Cerebellar nuclear complex (tissue), 1 donor: ENCODE measurements at regions not wholly inside any gene's neighbourhood (a gene's known extent, or its start where the extent isn't known, plus 50 kb on each side); places are given as distances from the start of the nearest gene placed in this dataset.

ENCODE experiments used
- DNase-seq, 2 experiments: peaks; one replicate each; lab custom pipeline; 2025; lab: John Stamatoyannopoulos, UW

- DNase-seq = no peak
Observed at GRCh38 chr4:13126976-13127910, 356.9 kb downstream of the RAB28 start.

- DNase-seq = no peak
Observed at GRCh38 chr4:13118633-13119032, 365.5 kb downstream of the RAB28 start.

- no peak for DNase-seq
Observed at GRCh38 chr4:13117185-13117584, 367.0 kb downstream of the RAB28 start.

- no peak for DNase-seq
Observed at GRCh38 chr4:13112030-13112429, 372.1 kb downstream of the RAB28 start.

GRCh38 chr4:13109536-13109935 lies 374.6 kb downstream of the RAB28 start:
- no peak for DNase-seq

- no peak for DNase-seq
Observed at GRCh38 chr4:13108096-13108495, 376.0 kb downstream of the RAB28 start.

- DNase-seq = no peak
Observed at GRCh38 chr4:13103382-13104015, 380.6 kb downstream of the RAB28 start.

- no peak for DNase-seq
Observed at GRCh38 chr4:13102092-13102742, 381.9 kb downstream of the RAB28 start.

GRCh38 chr4:13097971-13098370 lies 386.2 kb downstream of the RAB28 start:
- no peak for DNase-seq

GRCh38 chr4:13095722-13096121 lies 388.4 kb downstream of the RAB28 start:
- DNase-seq = no peak

- no peak for DNase-seq
Observed at GRCh38 chr4:13093170-13093569, 391.0 kb downstream of the RAB28 start.

- DNase-seq = no peak
Observed at GRCh38 chr4:13092702-13093101, 391.4 kb downstream of the RAB28 start.

- DNase-seq = no peak
Observed at GRCh38 chr4:13089659-13089998, 394.5 kb downstream of the RAB28 start.

GRCh38 chr4:13088726-13089658 lies 395.1 kb downstream of the RAB28 start:
- DNase-seq = no peak

- no peak for DNase-seq
Observed at GRCh38 chr4:13087041-13087440, 397.1 kb downstream of the RAB28 start.

- DNase-seq = no peak
Observed at GRCh38 chr4:13084210-13084609, 399.9 kb downstream of the RAB28 start.

GRCh38 chr4:13081830-13082229 lies 402.3 kb downstream of the RAB28 start:
- no peak for DNase-seq

GRCh38 chr4:13067077-13067476 lies 417.1 kb downstream of the RAB28 start:
- no peak for DNase-seq

GRCh38 chr4:13059019-13059418 lies 425.1 kb downstream of the RAB28 start:
- no peak for DNase-seq

- DNase-seq = no peak
Observed at GRCh38 chr4:13056630-13057189, 427.4 kb downstream of the RAB28 start.

- DNase-seq = no peak
Observed at GRCh38 chr4:13054420-13054970, 429.6 kb downstream of the RAB28 start.
